ENCODE measurements at regions not wholly inside any gene's neighbourhood (a gene's known extent, or its start where the extent isn't known, plus 50 kb on each side); places are given as distances from the start of the nearest gene placed in this dataset.

DNA sequence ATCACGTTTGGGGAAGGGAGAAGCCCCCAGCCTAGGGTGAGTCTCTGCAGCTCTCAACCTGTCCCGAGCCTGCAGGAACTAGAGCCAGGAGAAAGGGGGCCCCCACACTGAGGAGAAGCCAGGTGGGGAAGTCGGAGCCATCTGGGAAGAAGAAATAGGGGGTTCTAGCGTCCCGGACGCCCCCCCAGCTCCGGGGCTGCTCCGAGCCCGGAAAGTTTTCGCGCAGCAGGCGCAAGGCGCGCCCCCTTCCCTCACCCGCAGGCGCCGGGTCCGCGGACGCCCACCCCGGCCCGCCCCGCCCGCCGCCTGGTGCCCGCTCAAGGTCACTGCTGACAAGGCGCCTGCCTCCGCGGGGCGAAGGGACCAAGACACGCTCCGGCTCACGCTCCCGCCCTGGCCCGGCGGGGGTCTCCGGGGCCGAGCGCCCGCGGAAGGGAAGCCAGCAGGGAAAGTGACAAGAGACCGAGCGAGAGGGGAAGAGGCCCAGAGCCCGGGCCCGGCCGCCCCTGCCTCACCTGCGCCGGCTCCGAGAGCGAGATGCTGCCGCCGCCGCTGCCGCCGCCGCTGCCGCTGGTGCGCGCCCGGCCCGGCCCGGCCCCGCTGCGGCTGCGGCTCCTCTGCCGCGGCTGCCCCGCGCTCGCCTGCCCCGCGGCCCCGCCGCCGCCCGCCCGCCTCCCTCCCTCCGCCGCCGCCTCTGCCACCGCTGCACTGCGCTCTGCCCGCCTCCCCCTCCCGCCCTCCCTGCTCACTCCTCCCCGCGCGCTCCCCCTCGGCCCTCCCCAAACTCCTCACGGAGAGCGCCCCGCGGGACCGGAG, 108.4 kb upstream of the SLC6A11 start:
- Mint-ChIP-seq H3K4me1 (ENCODE audit: unreplicated experiment) (peaks cover 28% of the 10 kb centered on the region), H3K9me3 (ENCODE audit: unreplicated experiment) (no peaks in the 10 kb centered on the region), H3K27me3 (ENCODE audit: unreplicated experiment) (peaks cover 26% of the 10 kb centered on the region), H3K36me3 (ENCODE audit: low read depth, unreplicated experiment) (peaks cover 3% of the 10 kb centered on the region), H3K4me3 (ENCODE audit: unreplicated experiment) (peak overlapping the region; percentile 85), H3K27ac (ENCODE audit: unreplicated experiment) (no peak overlapping the region)
- DNase-seq (ENCODE audit: low spot score), result peak; percentile 32
- no peak for TF ChIP-seq CTCF (IDR thresholded peaks at IDR 0.05; ENCODE audit: unreplicated experiment)

DNA sequence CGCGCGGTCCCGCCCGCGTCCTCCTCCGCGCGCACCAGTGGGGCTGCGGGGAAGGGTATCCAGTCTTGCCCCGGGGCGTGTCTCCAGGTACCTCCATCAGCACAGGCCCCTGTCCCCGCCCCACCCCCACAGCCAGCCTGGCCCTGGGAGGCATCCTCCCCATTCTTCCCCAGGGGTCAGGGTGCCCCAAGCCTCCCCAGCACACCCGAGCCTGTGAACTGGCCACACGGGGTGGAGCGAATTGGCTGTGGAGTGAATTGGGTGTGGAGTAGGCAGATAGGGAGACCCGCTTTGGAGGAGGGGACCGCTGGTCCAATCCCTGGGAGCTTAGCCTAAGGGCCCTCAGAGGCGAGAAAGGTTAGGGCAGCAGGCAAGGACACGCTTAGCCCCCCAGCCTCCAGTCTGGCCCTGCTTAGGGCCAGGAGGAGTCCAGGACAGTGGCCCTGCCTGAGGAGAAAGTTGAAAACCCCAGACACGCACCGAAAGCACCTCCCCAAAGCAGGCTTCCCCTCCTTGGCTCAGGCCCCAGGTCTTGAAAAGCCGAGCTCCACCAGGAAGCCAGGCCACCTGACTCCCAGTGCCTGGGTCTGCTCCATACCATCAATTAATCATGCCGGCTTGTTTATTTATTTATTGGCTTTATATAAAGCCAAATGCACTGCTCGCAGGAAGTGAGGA, 107.7 kb upstream of the SLC6A11 start:
- peaks cover 23% of the 10 kb centered on the region for H3K27me3 Mint-ChIP-seq (ENCODE audit: unreplicated experiment)
- no peak for DNase-seq (ENCODE audit: low spot score)
- no peak for TF ChIP-seq CTCF (IDR thresholded peaks at IDR 0.05; ENCODE audit: unreplicated experiment)
- H3K36me3 Mint-ChIP-seq (ENCODE audit: low read depth, unreplicated experiment), result peaks cover 9% of the 10 kb centered on the region
- no peak overlapping the region for H3K27ac Mint-ChIP-seq (ENCODE audit: unreplicated experiment)
- H3K9me3 Mint-ChIP-seq (ENCODE audit: unreplicated experiment), result no peaks in the 10 kb centered on the region
- peaks cover 28% of the 10 kb centered on the region for H3K4me1 Mint-ChIP-seq (ENCODE audit: unreplicated experiment)
- H3K4me3 Mint-ChIP-seq (ENCODE audit: unreplicated experiment), result no peak overlapping the region

- Mint-ChIP-seq H3K27ac (ENCODE audit: unreplicated experiment) (peak overlapping the region; percentile 5), H3K9me3 (ENCODE audit: unreplicated experiment) (no peaks in the 10 kb centered on the region), H3K4me1 (ENCODE audit: unreplicated experiment) (peaks cover 28% of the 10 kb centered on the region), H3K36me3 (ENCODE audit: low read depth, unreplicated experiment) (peaks cover 9% of the 10 kb centered on the region), H3K4me3 (ENCODE audit: unreplicated experiment) (peak overlapping the region; percentile 78), H3K27me3 (ENCODE audit: unreplicated experiment) (peaks cover 21% of the 10 kb centered on the region)
- no peak for DNase-seq (ENCODE audit: low spot score)
- no peak for TF ChIP-seq CTCF (IDR thresholded peaks at IDR 0.05; ENCODE audit: unreplicated experiment)
These were observed 106.8 kb upstream of the SLC6A11 start for GRCh38 chr3:10709110-10709781.

DNA sequence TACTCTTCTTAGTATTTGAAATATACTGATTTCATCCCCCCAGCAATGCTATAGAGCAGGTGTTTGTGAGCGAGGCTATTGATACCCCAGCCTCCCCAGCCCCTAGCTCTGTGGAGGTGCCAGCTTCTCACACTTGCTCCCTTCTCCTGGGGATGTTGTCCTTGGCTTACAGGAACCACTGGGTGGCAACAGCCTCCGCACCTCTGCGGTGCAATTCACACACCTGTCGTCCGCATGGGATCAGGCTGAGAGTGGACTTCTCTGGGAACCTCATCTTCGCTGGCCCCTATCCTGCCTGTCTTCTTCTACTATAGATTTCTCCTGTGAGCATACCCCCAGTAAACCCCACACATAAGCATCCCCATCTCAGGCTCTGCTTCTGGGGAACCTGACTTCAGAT, 103.9 kb upstream of the SLC6A11 start:
- Mint-ChIP-seq H3K9me3 (ENCODE audit: unreplicated experiment) (no peaks in the 10 kb centered on the region), H3K4me1 (ENCODE audit: unreplicated experiment) (peaks cover 19% of the 10 kb centered on the region)

More for the DNA sequence above, 103.9 kb upstream of the SLC6A11 start:
- H3K27ac Mint-ChIP-seq (ENCODE audit: unreplicated experiment), result no peak overlapping the region
- H3K4me3 Mint-ChIP-seq (ENCODE audit: unreplicated experiment), result no peak overlapping the region
- H3K27me3 Mint-ChIP-seq (ENCODE audit: unreplicated experiment), result peaks cover 17% of the 10 kb centered on the region
- TF ChIP-seq CTCF (IDR thresholded peaks at IDR 0.05; ENCODE audit: unreplicated experiment), result no peak
- DNase-seq (ENCODE audit: low spot score), result no peak
- H3K36me3 Mint-ChIP-seq (ENCODE audit: low read depth, unreplicated experiment), result peaks cover 9% of the 10 kb centered on the region

Measured in endothelial cell (in vitro differentiated cells).